ENCODE measurements at regions not wholly inside any gene's neighbourhood (a gene's known extent, or its start where the extent isn't known, plus 50 kb on each side); places are given as distances from the start of the nearest gene placed in this dataset.
A peak's percentile ranks its signal among the peaks of the same experiment; 100 is the strongest.

- Histone ChIP-seq H3K14ac (ENCODE audit: low read length) (no peak overlapping the region), H2AK5ac (ENCODE audit: low read depth, low read length) (no peak overlapping the region), H2BK120ac (ENCODE audit: low read depth, low read length) (no peak overlapping the region), H2AFZ (ENCODE audit: low read length) (no peak overlapping the region), H2BK12ac (ENCODE audit: low read length) (no peak overlapping the region), H3K18ac (ENCODE audit: low read length) (no peak overlapping the region), H3K9ac (ENCODE audit: low read depth, low read length, poor library complexity) (no peak overlapping the region), H3K4ac (ENCODE audit: low read length) (no peak overlapping the region), H3K36me3 (replicated peaks in 1 of 2; ENCODE audit: control insufficient read depth in 2 of 2, insufficient read depth in 2 of 2, low read length in 2 of 2) (no peaks in the 10 kb centered on the region), H4K8ac (ENCODE audit: low read depth, low read length) (no peak overlapping the region), H3K79me1 (ENCODE audit: low read depth, low read length) (no peaks in the 10 kb centered on the region), H4K91ac (ENCODE audit: low read depth, low read length, poor library complexity) (no peak overlapping the region), H3K27me3 (ENCODE audit: control insufficient read depth in 3 of 3, insufficient read depth in 3 of 3, low read depth in 1 of 3, low read length in 3 of 3) (peaks cover 0 to 14% (median 0%) of the 10 kb centered on the region in 3 experiments), H2BK5ac (ENCODE audit: low read length) (no peak overlapping the region), H3K4me1 (ENCODE audit: control insufficient read depth in 2 of 2, insufficient read depth in 1 of 2, low read depth in 1 of 2, low read length in 2 of 2) (peaks cover 0 to 9% of the 10 kb centered on the region in 2 donors), H3K4me3 (ENCODE audit: low read length in 2 of 2) (no peak overlapping the region), H3K27ac (replicated peaks; ENCODE audit: low read length) (no peak overlapping the region), H3K23ac (ENCODE audit: low read depth, low read length, poor library complexity) (no peak overlapping the region), H2BK15ac (ENCODE audit: low read length) (no peak overlapping the region), H3K9me3 (replicated peaks in 1 of 2; ENCODE audit: control insufficient read depth in 2 of 2, insufficient read depth in 1 of 2, low read depth in 1 of 2, low read length in 2 of 2) (peaks cover 3 to 6% of the 10 kb centered on the region in 2 donors), H3K4me2 (ENCODE audit: insufficient read depth, low read length, poor library complexity, severe bottlenecking) (no peak overlapping the region)
- no peak for DNase-seq (ENCODE audit: low spot score)
- WGBS, 2 donors (ENCODE audit: extremely low coverage in 2 of 2, insufficient read length in 2 of 2, insufficient replicate concordance in 1 of 2), result no CpG with 5 or more reads among the region's 3 CpGs
Measured at GRCh38 chr9:92180002-92180400, 64.8 kb upstream of the SPTLC1 start.

- H3K4me3 ChIP-seq (ENCODE audit: low read length in 2 of 2), result no peak overlapping the region
- peaks cover 0 to 14% (median 0%) of the 10 kb centered on the region in 3 experiments for H3K27me3 ChIP-seq (ENCODE audit: control insufficient read depth in 3 of 3, insufficient read depth in 3 of 3, low read depth in 1 of 3, low read length in 3 of 3)
- no peak overlapping the region for H2BK12ac ChIP-seq (ENCODE audit: low read length)
- no peak overlapping the region for H4K8ac ChIP-seq (ENCODE audit: low read depth, low read length)
- no peak overlapping the region for H3K18ac ChIP-seq (ENCODE audit: low read length)
- H3K79me1 ChIP-seq (ENCODE audit: low read depth, low read length), result no peaks in the 10 kb centered on the region
- H3K9me3 ChIP-seq (replicated peaks in 1 of 2; ENCODE audit: control insufficient read depth in 2 of 2, insufficient read depth in 1 of 2, low read depth in 1 of 2, low read length in 2 of 2), result peaks cover 3 to 6% of the 10 kb centered on the region in 2 donors
- DNase-seq (ENCODE audit: low spot score), result no peak
- H3K4me1 ChIP-seq (ENCODE audit: control insufficient read depth in 2 of 2, insufficient read depth in 1 of 2, low read depth in 1 of 2, low read length in 2 of 2), result peaks cover 0 to 9% of the 10 kb centered on the region in 2 donors
- no peak overlapping the region for H3K14ac ChIP-seq (ENCODE audit: low read length)
- no peak overlapping the region for H2BK5ac ChIP-seq (ENCODE audit: low read length)
- no peak overlapping the region for H3K23ac ChIP-seq (ENCODE audit: low read depth, low read length, poor library complexity)
- WGBS, 2 donors (ENCODE audit: extremely low coverage in 2 of 2, insufficient read length in 2 of 2, insufficient replicate concordance in 1 of 2), result no CpG with 5 or more reads among the region's 11 CpGs
- no peak overlapping the region for H2AK5ac ChIP-seq (ENCODE audit: low read depth, low read length)
- no peak overlapping the region for H3K9ac ChIP-seq (ENCODE audit: low read depth, low read length, poor library complexity)
- H2BK15ac ChIP-seq (ENCODE audit: low read length), result no peak overlapping the region
- no peak overlapping the region for H3K4ac ChIP-seq (ENCODE audit: low read length)
- H4K91ac ChIP-seq (ENCODE audit: low read depth, low read length, poor library complexity), result no peak overlapping the region
- no peaks in the 10 kb centered on the region for H3K36me3 ChIP-seq (replicated peaks in 1 of 2; ENCODE audit: control insufficient read depth in 2 of 2, insufficient read depth in 2 of 2, low read length in 2 of 2)
- H3K27ac ChIP-seq (replicated peaks; ENCODE audit: low read length), result no peak overlapping the region
- no peak overlapping the region for H3K4me2 ChIP-seq (ENCODE audit: insufficient read depth, low read length, poor library complexity, severe bottlenecking)
- H2BK120ac ChIP-seq (ENCODE audit: low read depth, low read length), result no peak overlapping the region
- no peak overlapping the region for H2AFZ ChIP-seq (ENCODE audit: low read length)
Measured at GRCh38 chr9:92179286-92180001, 64.2 kb upstream of the SPTLC1 start.

GRCh38 chr9:92177591-92177990 is 62.4 kb upstream of the SPTLC1 start:
- Histone ChIP-seq H2AK5ac (ENCODE audit: low read depth, low read length) (peak overlapping the region; percentile 15), H3K27ac (replicated peaks; ENCODE audit: low read length) (no peak overlapping the region), H3K14ac (ENCODE audit: low read length) (no peak overlapping the region), H3K36me3 (replicated peaks in 1 of 2; ENCODE audit: control insufficient read depth in 2 of 2, insufficient read depth in 2 of 2, low read length in 2 of 2) (no peaks in the 10 kb centered on the region), H3K4ac (ENCODE audit: low read length) (no peak overlapping the region), H3K4me2 (ENCODE audit: insufficient read depth, low read length, poor library complexity, severe bottlenecking) (no peak overlapping the region), H4K91ac (ENCODE audit: low read depth, low read length, poor library complexity) (no peak overlapping the region), H3K23ac (ENCODE audit: low read depth, low read length, poor library complexity) (no peak overlapping the region), H2BK5ac (ENCODE audit: low read length) (no peak overlapping the region), H3K9ac (ENCODE audit: low read depth, low read length, poor library complexity) (no peak overlapping the region), H3K4me1 (ENCODE audit: control insufficient read depth in 2 of 2, insufficient read depth in 1 of 2, low read depth in 1 of 2, low read length in 2 of 2) (peaks cover 0 to 9% of the 10 kb centered on the region in 2 donors), H2AFZ (ENCODE audit: low read length) (no peak overlapping the region), H3K9me3 (replicated peaks in 1 of 2; ENCODE audit: control insufficient read depth in 2 of 2, insufficient read depth in 1 of 2, low read depth in 1 of 2, low read length in 2 of 2) (peaks cover 8 to 12% of the 10 kb centered on the region in 2 donors), H3K27me3 (ENCODE audit: control insufficient read depth in 3 of 3, insufficient read depth in 3 of 3, low read depth in 1 of 3, low read length in 3 of 3) (peaks cover 0 to 14% (median 0%) of the 10 kb centered on the region in 3 experiments), H2BK12ac (ENCODE audit: low read length) (no peak overlapping the region), H3K4me3 (ENCODE audit: low read length in 2 of 2) (no peak overlapping the region), H2BK120ac (ENCODE audit: low read depth, low read length) (no peak overlapping the region), H3K79me1 (ENCODE audit: low read depth, low read length) (no peaks in the 10 kb centered on the region), H3K18ac (ENCODE audit: low read length) (peak overlapping the region; percentile 32), H4K8ac (ENCODE audit: low read depth, low read length) (no peak overlapping the region), H2BK15ac (ENCODE audit: low read length) (peak overlapping the region; percentile 13)
- WGBS, 2 donors (ENCODE audit: extremely low coverage in 2 of 2, insufficient read length in 2 of 2, insufficient replicate concordance in 1 of 2), result no CpG with 5 or more reads among the region's 5 CpGs
- DNase-seq (ENCODE audit: low spot score), result no peak

- Histone ChIP-seq H3K9ac (ENCODE audit: low read depth, low read length, poor library complexity) (no peak overlapping the region), H2BK12ac (ENCODE audit: low read length) (peak overlapping the region; percentile 58), H2BK15ac (ENCODE audit: low read length) (peak overlapping the region; percentile 13), H2BK120ac (ENCODE audit: low read depth, low read length) (peak overlapping the region; percentile 18), H3K23ac (ENCODE audit: low read depth, low read length, poor library complexity) (no peak overlapping the region), H3K4me3 (ENCODE audit: low read length in 2 of 2) (no peak overlapping the region), H2AFZ (ENCODE audit: low read length) (peak overlapping the region; percentile 64), H3K4me2 (ENCODE audit: insufficient read depth, low read length, poor library complexity, severe bottlenecking) (no peak overlapping the region), H2AK5ac (ENCODE audit: low read depth, low read length) (peak overlapping the region; percentile 48), H3K18ac (ENCODE audit: low read length) (peak overlapping the region; percentile 69), H3K79me1 (ENCODE audit: low read depth, low read length) (no peaks in the 10 kb centered on the region), H3K9me3 (replicated peaks in 1 of 2; ENCODE audit: control insufficient read depth in 2 of 2, insufficient read depth in 1 of 2, low read depth in 1 of 2, low read length in 2 of 2) (peaks cover 5 to 12% of the 10 kb centered on the region in 2 donors), H2BK5ac (ENCODE audit: low read length) (no peak overlapping the region), H4K8ac (ENCODE audit: low read depth, low read length) (no peak overlapping the region), H3K27me3 (ENCODE audit: control insufficient read depth in 3 of 3, insufficient read depth in 3 of 3, low read depth in 1 of 3, low read length in 3 of 3) (peaks cover 0 to 14% (median 0%) of the 10 kb centered on the region in 3 experiments), H4K91ac (ENCODE audit: low read depth, low read length, poor library complexity) (no peak overlapping the region), H3K27ac (replicated peaks; ENCODE audit: low read length) (no peak overlapping the region), H3K14ac (ENCODE audit: low read length) (no peak overlapping the region), H3K4me1 (ENCODE audit: control insufficient read depth in 2 of 2, insufficient read depth in 1 of 2, low read depth in 1 of 2, low read length in 2 of 2) (peaks cover 0 to 9% of the 10 kb centered on the region in 2 donors), H3K36me3 (replicated peaks in 1 of 2; ENCODE audit: control insufficient read depth in 2 of 2, insufficient read depth in 2 of 2, low read length in 2 of 2) (no peaks in the 10 kb centered on the region), H3K4ac (ENCODE audit: low read length) (no peak overlapping the region)
- no CpG with 5 or more reads among the region's 5 CpGs for WGBS, 2 donors (ENCODE audit: extremely low coverage in 2 of 2, insufficient read length in 2 of 2, insufficient replicate concordance in 1 of 2)
- DNase-seq (ENCODE audit: low spot score), result no peak
Measured at GRCh38 chr9:92176800-92177185, 61.6 kb upstream of the SPTLC1 start.

All from neuronal stem cell (in vitro differentiated cells).